NCI-H2029 treated with DMSO at 0.1 percent for 48 hours (cell line): ENCODE measurements at regions not wholly inside any gene's neighbourhood (a gene's known extent, or its start where the extent isn't known, plus 50 kb on each side); places are given as distances from the start of the nearest gene placed in this dataset.
A peak's percentile ranks its signal among the peaks of the same experiment; 100 is the strongest.

Experiments
- DNase-seq: peaks from one replicate; lab custom pipeline; 2025; lab: John Stamatoyannopoulos, UW

DNA sequence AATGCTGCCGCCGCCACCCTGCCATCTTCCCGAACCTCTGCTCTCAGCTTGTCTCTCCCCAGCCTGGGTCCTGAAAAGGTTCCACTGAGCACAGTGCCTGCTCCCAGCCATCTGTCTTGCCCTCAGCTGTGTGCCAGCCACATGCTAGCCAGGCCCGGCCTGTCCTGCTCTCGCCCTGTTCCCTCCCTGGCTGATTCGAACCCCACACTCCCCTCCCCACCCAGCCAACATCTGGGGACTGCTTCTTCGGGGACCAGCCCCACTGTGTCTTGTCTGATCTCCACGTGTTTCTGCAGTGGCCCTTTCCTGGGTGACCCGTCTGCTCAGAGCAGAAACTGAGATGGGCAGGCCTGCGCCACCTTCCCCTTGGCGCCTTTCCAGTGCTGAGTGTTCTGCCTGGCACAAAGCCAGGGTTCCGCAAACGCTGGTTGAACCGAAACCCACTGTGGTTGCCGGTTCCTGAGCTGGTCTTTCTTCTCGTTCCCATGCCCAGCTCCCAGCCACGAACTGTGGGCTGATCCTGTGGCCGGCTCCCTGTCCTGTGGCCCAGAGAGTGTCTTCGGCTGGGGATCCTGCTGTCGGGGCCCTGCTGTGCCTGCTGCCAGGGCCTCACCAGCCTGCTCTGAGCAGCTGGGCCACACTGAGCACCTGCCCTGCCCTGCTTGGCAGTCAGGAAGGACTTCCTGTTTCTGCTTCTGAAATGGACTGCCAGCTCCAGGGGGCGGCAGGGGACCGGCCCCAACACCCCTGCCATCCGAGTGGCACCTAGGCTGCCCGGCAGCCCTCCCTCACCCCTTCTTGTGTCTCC, 62.7 kb upstream of the KLF13 start:
- DNase-seq = peak; percentile 21

DNA sequence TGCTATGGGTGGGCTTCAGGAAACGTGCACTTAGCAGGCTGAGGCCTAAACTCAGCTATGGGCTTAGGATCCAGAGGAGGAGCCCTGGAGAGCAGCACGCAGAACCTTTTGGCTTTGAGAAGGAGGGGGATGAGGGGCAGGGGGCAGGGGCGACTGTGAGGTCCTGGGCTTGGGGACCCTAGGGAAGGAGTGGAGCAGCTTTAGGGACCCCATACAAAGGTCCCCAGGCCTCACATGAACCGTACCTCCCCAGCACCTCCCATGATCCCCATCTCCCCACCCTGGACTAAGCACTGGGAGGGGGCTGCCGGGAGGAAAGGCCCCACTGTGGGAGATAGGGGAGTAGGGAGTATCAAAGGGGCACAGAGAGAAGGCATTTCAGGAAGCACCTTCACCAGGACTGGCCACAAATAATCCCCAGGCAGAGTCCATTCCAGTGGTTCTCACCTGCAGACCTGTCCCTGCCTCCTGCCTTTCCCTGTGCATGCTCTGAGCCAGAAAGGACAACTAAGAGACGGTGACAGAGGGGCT, 62.0 kb upstream of the KLF13 start:
- DNase-seq = no peak

DNA sequence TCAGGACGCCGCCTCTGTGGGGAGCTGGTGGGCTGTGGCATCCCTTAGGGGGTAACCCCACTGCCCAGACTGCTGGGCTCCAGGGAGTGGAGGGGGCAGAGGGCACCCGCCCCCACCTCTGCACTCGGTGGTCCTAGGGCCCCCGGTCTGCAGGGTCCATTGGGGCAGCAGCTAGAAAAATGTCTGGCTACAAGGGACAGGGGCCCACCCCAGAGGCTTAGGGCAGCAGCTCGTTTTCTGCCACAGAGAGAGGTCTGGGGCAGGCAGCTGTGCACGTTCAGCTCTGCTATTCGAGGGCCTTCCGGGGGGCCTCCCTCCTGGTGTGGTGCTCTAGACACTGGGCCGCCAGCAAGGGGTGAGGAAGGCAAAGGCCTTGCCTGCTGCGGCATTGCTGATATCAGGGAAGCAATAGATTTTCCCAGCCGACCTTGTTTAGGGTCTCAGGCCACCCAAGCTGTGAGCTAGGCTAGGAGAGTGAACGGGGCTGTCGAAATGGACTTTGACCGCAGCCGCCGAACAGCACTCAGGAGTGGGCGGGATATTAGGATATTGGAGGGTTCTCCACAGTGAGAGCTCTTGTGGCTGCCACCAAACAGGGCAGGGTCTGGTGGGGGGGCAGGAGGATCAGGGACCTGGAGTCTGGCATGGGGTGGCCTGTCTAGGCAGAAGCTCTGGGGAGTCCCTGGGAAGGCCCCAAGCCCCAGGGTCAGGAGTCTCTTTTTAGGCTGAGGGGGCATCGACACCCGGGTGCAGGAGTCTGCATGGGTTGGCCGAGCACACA, 61.4 kb upstream of the KLF13 start:
- DNase-seq = no peak

DNA sequence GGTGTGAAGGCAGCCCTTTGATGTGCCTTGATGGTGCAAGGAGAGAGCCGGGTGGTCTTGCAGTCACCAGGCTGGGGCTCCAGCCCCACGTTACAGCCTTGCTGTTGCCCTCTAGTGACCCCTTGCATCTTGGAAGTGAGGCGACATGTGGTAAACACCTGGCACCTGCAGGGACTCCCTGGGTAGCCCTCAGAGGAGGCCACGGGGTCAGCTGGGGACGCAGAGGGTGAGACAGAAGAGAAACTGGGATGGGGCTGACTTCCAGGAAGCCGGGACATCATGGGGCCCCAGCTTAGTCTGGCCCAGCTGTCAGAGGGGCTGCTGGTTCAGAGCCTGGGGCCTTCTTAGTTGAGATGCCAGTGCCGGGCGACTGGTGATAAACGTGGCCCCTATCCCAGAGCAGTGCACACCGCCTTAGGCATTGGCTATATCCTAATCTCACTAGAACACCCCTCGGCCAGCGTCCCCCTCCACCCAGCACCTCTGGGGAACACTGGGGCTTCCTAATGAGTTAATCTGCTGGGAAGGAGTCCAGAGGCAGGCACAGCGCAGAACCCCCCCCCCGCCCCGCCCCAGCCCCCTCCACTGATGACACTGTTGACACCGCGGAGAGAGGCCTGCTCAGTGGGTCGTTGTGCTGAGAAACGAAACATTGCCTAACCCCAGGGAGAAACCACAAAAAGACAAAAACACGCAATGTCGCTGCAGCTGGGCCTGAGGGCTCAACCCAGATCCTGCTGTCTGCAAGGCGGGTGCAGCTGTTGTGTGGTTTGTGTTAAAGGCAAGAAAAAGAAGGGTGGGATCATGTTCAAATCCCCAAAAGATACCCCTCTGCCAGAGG, 60.5 kb upstream of the KLF13 start:
- DNase-seq = no peak

DNA sequence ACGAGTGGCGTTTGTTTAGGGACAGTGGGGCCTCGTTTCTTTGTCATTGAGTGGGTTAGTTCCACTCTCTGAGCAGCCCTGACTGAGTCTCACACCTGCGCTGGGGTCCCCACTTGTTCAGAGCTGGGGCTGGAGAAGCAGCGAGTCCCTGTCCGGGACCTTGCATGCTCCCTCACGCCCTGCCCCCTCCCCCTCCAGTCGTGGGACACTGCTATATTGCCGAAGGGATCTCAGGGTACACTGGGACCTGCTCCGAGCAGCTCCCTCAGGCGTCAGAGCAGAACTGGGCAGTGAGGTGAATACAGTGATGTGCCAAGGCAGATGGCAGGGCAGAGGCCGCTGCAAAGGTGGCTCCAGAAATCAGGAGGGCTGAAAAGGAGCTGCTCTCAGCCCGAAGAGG, 59.9 kb upstream of the KLF13 start:
- no peak for DNase-seq

DNA sequence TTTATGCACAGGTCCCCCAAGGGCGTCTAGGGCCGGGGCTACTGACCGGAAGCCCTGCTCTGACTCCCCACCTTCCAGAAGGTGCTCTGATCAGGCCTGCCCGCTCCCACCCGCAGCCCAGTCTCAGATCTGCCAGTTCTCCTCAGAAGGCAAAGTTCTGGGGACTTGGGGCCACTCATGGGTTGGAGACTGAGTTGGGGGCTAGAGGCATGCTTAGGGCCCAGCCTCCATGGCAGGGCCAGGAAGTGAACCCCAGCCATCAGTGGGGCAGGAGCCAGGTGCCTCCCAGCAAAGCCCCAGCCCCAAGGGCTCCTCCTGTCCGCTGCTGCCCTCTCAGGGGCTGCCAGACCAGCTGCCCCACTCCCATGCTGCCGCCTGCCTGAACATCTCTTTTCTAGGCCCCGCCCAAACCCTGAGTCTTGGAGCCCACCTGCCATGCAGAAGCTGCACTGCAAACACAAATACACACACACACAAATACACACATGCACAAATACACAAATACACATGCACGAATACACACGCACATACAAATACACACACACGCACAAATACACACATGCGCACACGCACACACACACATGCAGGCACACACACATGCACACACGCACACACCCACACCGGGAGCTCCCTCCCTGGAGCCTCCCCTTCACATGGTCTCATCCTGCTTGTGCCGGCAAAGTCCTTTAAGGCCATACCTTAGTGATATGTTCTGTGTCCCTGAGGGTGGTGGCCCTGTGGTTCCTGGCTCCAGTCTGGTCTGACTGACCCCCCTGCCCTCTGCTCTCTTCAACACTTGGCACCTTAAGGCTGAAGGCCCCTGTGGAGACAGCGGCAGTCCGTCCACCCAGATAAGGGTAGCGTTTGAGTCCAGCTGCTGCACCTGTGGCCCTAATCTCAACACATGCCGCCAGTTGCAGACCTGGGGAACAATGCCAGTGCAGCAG, 59.2 kb upstream of the KLF13 start:
- no peak for DNase-seq

DNA sequence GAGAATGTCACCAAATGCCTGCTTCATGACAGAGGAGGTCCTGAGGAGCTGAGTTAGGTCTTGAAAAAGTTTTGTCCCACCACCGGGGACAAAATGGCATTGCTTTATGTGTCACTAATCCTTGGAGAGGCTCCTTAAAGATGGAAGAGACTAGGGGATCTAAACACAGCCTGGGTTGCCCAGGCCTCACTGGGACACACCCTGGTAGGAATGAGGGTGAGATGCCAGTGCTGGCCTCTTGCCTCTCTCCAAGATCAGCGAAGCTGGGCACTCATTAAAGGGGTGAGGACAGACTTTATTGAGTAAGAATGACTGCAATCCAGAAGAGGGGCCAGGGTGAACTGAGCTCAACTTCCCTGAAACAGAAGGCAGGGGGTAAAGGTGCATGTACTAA, 58.5 kb upstream of the KLF13 start:
- DNase-seq = no peak

DNA sequence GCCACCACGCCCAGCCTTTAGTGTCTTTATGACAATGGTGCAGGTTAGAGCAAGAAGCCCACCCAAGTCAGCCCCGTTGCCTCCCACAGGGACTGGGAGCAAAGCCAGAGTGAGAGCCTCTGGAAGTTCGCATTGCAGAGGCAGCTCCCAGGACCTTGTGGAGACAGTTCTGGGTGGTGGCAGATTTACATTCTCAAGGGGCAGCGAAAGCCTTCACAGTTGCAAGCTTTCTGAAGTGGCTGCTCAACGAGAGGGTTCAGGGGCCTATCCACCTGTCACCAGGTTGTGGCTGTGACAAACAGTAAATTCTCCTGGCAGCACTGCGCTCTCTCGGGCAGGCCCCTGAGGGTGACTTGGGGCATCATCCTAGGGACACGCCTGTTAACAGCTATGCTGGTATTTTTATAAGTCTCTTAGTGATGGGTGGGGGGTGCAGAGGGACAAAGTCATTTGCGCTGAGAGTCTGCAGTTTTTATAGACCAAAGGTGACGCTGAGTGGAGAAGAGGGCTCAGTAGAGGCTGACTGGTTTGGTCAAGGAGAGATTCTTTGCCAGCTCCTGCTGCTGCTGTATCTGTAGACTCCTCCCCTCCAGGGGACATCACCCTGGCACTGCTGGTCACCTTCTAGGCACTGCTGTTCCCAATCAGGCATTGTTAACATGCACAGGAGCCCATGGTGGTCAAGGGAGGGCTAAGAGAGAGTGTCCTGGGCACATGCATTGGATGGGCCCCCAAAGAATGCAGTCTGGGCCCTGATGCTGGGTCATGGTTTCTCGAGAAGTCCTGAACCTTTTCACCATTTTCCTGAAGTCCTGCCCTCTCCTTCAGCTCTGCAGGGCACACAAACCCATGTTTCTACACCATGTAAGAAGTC, 57.5 kb upstream of the KLF13 start:
- DNase-seq = no peak

DNA sequence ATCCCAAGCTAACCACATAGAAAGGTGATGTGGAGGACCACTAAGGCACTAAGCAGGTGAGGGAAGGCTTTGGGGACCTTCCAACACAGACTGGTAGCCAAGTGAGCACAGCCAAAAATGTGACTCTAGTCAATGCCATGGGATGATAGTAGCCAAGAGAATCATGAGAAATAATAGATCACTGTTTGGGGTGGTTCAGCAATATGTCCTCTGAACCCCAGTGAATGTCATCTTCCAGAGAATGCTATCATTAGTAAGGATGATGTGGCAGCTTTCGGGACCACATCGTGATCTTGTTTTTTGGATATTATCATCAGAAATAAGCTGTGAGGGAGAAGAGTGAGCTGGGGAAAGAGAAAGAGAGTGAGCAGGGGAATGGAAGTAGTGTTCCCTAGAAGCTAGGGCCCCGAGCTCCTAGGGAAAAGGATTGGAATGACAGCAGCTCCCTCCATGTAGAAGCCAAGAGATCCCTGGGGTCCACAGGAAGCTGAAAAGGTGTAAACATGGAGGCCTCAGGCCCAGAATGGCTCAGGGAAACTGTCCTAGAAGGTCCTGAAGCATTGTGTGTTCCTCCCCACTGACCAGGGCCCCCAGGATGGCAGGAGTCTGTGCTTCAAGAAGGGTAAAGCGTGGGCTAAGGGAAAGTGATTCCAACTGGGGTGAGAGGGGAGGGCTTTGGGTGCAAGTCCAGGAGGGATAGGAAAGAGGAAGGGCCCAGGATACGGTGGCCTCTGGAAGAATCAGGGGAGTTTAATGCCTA, 56.6 kb upstream of the KLF13 start:
- DNase-seq = no peak

DNA sequence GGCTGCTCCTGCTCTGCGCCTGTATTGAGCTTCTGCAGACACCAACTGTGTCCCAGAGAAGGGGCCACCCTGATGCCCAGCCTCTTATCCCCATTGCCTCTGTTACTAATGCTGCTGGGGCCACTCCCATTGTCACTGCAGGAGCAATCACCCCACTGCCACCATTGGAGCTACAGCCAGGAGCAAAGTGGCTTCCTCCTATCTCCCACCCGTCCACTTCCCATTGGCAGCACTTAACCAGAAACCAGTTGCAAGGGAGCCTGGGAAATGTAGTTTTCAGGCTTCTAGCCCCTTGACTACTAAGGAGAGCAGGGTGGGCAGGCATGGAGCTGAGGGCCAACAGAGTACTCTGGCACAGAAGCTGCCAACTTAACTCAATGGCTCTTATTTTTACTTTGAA, 55.9 kb upstream of the KLF13 start:
- no peak for DNase-seq

DNA sequence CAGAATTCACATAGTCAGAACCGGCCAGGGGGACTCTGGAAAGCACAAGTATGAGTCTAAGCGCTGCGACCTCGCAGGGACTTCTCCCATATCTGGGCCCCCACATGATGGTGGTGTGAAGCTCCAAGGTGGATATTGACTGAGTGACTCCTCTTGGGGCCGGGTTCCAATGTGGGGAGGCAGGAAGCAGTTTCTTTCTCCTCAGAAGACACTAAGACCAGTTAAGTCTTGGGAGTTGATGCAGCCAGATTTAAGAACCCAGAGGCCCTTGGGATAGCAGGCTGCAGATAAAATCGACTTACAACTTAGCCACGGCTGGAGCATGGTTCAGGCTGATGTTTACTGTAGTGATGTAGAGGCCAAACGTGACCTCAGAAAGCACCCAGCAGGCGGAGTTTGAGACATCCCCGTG, 55.4 kb upstream of the KLF13 start:
- no peak for DNase-seq

DNA sequence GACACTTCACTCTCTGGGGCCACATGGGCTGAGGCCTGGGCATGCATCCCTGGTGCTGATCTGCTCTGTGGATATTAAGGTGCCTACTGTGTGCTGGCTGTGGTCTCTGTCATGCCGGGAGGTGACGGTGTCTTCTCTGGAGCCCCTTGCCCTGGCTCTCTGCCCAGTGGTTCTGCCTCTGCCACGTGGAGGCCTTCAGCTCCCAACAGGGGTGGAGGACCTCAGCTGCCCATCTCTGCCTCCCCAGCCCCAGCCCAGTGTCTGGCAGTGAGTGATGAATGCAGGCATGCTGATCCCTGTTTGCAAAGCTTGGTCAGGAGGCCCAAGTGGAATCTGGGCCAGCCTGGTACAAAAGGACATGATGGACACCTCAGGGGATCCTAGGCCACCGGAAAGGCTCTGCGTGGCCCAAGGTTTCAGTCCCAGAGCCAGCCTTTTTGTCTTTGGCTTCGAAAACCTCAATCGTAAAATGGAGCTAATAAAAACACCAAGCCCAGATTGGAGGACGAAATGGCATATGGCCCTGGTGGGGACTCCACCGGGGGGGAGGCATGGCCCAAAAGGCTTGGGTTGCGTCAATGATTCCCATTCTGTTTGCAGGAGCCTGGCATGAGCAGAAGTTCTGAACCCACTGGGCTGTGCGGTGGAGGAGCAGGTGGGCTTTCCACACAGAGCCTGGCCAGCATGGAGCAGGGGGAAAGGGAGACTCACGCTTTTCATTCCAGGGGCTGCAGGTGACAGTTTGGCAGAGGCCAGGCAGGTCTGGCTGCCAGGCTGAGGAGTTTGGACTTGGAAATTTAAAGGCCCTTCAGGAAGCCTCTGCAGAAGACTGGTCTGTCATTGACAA, 54.7 kb upstream of the KLF13 start:
- DNase-seq = no peak

DNA sequence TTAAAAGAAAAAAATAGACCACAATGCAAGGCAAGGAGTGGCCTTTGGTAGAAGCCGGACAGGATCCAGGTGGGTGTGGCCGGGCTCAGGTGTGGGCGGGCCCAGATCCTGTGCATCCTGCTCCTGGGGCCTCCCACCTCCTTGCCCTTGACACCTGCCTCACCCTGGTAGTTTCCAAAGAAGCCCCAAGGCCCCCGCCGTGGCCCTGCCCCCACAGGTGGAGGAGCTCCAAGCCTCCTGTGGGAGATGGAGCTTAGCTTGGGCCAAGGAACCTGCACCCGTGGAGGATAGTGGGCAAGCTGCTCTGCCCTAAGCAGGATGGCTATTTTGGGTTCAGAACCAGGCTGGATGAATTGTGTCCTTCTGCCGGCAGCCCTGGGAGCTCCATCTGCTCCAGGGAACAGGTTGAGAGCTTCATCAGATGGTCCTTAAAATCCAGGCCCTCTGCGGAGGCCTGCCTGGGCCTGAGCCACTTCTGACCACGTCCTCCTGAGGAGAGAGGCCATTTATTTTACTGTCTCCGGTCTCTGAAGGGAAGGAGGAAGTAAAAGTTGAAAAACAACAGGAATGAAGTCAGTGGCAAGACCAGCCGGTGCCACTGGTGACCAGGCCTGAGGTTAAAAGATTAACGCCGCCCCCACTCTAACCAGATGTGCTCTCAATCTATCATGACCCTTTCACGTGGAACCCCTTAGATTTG, 53.9 kb upstream of the KLF13 start:
- DNase-seq = no peak

DNA sequence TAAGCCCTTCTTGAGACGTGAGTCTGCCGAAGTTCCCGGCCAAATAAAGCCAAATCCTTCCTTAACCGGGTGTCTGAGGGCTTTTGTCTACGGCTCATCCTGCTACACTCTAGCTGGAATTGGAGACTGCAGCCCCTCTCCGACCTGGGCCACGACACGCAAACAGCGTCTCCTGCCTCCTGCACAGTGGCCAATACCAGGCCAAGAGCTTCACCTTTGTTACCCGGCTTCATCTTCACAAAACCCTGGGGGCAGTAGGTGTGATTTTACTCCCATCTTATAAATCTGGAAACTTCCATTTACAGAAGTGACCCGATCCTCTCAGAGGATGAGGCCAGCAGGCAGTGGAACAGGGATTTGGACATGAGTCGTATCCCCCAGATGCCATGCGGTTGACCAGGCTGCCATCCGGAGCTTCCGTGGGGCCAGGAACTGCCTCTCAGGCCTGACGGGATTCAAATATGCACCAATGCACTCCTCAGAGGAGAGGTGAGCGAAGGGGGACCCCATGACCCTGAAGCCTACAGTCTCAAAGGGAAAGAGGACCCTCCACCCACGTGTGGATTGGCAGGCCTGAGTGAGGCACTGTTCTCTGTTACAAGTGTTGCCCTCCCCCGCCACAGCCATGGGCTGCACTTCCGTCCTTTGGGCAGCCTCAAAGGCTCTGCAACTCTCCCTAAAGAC, 53.2 kb upstream of the KLF13 start:
- DNase-seq = no peak

DNA sequence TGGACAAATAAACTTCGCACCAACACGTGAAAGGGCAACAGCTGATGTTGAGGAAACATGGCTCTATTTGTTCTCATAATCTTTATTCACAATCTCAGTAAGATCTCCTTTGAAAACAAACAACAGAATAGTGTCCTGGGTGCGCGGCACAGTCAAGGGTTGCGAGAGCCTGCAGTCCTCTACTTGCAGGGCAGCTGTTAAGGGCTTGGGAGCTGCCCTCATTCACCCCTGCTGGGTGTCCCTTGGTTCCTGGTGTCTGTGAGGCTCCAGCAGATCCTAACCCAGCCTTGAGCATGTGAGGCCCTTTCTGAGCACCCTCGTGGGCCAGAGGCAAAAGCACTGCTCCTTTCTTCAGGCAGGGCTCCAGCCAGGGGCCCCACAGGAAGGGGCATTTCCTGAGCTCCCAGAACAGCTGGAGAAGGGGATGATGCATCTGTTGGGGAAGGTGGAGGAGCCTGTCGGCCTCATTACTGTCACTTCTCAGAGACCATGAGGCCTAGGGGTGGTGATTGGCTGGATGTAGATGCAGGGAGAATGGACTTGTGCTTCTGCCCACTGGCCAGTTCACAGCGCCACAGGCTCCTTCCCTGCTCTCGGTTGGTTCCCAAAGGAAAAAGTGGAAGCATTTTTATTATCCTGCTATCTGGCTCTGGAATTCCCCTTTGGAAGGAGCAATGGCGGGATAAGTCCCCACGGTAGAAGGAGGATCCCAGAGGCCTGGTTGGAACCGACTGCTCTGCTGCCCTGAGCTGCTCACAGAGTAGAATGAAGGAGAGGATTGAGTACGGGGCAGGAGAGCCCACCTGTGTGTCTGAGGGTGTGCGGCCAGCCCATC, 51.9 kb upstream of the KLF13 start:
- DNase-seq = no peak
